ENCODE measurements at regions not wholly inside any gene's neighbourhood (a gene's known extent, or its start where the extent isn't known, plus 50 kb on each side); places are given as distances from the start of the nearest gene placed in this dataset.

DNA sequence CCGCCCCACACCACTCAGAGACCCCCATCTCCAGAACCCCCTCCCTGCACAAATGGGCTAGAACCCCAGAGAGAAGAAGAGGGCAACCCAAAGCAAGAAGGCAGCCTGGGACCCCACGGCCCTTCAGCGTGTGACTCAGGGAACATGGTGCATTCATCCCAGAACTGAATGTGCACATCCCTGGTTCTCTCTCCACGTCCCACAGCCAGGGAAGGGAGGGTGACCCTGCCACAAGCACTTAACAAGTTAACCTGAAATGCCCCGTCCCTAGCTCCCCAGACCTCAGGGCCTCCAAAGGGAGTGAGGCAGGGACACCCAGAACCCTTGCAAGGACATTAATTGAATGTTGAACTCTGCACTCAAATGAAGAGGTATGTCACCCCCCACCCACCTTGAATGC, 202.5 kb upstream of the TNRC6C start:
- DNase-seq = no peak

- DNase-seq = no peak
These were observed 201.5 kb upstream of the TNRC6C start for GRCh38 chr17:77756846-77757560.

GRCh38 chr17:77757561-77757898, 201.0 kb upstream of the TNRC6C start:
- DNase-seq = no peak

- no peak for DNase-seq
These were observed 195.5 kb upstream of the TNRC6C start for GRCh38 chr17:77763023-77763422.

- no peak for DNase-seq
These were observed 194.9 kb upstream of the TNRC6C start for GRCh38 chr17:77763575-77763974.

GRCh38 chr17:77765292-77765691, 193.2 kb upstream of the TNRC6C start:
- DNase-seq = no peak

DNA sequence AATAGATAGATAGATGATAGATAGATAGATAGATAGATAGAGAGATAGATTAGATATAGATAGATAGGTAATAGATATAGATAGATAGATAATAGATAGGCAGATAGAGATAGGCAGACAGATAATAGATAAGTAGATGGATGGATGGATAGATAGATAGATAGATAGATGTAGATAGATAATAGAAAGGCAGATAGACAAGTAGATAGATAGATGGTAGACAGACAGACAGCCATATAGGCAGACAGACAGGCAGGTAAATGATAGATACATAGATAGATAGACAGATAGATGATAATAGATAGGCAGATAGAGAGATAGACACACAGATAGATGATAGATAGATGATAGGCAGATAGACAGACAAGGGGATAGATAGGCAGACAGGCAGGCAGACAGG, 191.4 kb upstream of the TNRC6C start:
- DNase-seq = no peak

DNA sequence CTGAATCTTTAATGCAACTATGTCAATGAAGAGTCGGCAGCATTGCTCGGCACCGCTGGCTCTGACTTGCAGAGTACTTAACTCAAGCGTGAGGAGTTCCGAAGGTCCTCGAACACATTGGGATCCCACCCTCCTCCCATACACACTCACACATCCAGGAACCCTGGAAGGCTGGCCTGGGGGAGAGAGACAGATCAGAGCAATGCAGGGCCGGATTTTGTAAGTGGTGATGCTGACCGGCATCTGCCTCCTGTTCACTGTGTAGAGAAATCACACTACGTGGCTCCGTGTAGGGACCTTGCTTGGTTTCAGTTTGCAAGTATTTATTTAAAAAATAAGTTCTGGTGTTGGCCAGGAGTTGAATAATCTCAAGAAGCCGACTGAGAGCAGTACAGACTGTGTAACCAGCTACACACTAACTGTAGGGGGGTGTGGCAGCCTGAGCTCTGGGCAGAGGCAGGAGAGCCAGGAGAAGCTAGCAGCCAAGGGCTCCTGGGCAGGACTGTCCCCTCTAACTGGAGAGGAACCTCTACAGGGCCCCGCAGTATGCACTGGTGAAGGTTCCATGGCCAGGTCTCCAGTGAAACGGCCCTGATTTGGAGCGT, 190.2 kb upstream of the TNRC6C start:
- no peak for DNase-seq

DNA sequence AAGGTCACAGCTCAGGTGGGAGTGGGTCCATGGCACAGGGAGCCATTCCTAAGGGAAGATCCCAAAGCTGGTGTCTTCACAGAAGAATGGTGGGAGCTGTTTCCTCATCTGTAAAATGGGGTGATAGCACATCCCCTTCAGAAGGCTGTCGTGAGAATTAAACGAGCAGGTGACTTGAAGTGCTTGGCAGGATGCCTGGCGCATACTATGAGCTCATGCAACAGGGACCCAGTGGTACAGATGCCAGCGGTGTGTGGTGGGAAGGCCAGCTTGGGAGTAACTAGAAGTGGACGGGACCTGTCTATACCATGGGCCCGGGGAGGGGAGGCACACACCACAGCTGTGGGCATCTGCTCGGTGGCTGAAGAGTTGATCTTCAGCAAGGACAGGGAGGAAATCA, 189.3 kb upstream of the TNRC6C start:
- no peak for DNase-seq

GRCh38 chr17:77769762-77770161, 188.7 kb upstream of the TNRC6C start:
- no peak for DNase-seq

- no peak for DNase-seq
These were observed 188.0 kb upstream of the TNRC6C start for GRCh38 chr17:77770331-77771105.

DNA sequence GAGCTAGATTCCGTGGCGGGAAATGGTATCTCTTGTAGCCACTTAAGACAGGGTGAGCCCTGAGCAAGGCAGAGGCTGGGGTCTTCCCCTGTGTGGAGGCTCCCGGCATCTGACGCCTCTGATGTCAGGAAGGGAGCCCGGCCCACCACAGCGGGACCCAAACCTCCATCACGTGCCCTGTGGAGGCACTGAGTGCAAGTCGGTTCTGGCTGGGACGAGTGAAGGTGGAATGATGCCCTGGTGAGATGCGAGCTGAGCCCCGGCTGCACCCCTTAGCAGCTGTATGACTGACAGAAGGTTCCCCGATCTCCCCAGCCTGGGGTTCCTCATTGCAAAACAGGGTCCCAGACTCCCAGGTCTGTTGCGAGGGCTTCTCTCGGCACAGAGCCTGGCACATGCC, 187.4 kb upstream of the TNRC6C start:
- DNase-seq = no peak

GRCh38 chr17:77771587-77771986, 186.9 kb upstream of the TNRC6C start:
- DNase-seq = no peak

DNA sequence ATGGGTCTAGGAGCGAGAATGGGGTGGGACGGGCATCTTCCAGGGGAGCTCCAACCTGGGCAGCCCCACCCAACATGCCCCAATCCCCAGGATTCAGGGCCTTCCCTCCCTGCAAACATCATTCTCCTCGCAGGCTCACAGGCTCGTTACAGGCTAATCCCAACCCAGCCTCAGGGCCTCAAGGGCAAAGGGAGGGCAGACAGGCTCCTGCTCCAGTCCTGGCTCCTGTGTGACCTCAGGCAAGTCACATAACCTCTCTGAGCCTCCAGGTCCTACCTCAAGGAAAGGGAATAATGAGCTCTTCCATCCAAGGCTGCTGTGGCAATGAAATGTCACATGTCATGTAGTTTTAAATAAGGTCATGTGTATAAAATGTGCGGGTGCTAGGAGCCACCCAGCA, 186.5 kb upstream of the TNRC6C start:
- no peak for DNase-seq

DNA sequence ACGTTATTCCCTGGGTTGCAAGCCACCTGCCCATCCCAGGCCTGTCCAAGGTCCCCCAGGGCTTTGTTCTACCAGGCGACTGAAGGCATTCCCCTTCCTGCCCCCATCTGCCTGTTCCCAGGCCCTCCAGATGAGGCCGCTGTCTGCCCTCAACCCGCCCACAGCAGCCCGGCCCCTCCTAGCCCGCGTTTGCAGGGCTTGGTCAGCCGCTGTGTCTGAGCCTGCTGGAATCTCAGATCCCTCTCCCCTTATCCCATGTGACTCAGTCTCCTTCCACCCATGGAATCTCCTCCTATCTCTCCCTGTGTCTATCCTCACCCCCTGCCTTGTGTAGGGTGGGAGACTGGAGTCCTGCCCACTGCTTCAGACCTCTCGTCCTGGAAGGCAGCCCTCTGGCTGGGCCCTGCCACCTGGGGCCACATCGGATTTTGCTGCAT, 186.0 kb upstream of the TNRC6C start:
- peak; percentile 80 for DNase-seq

- DNase-seq = no peak
These were observed 185.6 kb upstream of the TNRC6C start for GRCh38 chr17:77772899-77773358.

DNA sequence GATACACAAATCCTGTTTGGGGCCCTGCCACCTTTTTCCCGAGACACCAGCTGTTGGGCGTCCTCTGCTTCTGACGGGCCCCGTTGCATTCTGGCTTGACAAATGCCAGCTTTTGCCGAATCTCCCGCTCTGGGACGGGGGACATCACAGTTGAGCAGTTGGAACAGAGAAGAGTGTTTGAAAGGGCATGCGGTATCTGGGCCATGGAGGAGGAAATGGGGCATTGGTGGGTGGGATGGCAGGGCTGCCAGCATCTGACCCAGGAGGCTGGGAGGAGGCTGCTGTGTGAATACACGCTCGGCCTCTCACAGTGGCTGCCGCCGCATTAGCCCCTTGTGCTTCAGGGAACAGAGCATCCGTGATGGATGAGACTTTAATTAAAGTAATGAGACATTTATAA, 184.3 kb upstream of the TNRC6C start:
- DNase-seq = no peak

DNA sequence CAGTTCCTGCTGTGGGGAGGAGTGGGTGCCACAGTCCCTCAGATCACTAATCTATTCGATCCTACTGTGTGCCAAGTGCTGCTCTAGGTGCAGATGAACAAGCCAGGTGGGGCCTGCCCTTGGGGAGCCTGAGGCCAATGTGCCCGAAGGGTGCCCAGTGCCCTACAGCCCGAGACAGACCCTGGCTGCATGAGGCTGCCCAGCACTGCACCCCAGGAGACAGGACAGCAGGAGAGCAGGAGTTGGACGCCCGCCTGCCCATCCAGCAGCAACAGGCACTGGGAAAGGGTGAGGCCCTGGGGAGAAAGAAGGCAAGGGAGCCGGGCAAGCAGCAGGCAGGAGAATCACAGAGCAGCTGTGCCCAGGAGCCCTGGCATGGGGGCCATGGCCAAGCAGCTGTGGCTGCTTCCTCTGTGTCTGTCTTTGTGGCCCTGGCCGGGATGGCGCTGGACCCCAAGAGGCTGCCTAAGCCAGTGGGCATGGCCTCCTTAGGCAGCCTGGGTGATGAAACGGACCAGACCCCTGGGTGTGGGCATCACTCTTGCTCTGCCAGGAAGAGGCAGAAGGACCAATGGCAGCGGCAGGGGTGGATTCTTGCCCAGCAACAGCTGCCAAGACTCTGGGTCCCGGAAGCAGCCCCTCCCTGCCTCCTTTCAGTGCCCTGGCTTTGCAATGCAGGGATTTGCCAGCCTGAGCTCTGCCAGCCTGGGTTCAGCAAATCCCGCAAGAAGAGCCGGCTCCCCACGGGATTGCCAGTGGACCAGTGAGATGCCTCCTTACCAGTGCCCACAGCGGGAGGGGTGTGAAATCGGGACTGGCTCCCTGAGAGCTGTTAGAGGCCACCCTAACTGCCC, 179.6 kb upstream of the TNRC6C start:
- no peak for DNase-seq

DNA sequence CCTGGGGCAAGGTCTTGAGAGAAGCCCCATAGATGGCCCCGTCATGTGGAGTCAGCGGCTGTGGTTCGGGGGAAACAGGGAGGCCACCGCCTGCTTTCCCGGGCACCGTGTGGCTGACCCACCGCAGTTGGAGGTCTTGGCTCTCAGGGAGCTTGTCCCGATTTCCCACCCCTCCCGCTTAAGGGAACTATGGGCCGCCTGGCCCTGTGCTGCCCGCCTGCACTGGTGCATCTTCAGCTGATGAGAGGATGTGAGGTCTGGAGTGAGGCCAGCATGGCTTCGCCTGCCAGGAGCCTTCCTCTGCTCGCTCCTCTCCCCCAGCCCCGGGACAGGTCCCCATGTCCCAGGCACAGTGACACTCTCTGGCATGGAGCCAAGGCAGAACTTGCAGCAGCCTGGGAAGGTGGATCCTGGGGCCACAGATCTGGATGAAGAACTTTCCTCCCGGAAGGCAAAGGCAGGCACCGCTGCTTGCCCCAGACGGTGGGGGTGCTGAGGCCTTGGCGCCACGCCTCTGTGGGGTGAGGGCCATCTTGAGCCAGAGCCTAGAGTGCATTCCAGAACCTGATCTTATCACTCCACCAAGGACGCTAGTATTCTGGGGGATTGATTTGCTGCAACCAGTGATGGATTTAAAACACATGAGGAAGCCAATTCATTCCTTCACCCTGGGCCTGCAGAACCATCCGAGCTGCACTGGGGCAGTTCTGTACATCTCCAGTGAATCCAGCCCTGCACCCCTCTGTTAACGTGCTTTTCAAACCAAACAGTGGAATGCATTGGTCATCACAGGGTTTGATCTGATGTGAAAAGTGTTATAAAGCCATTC, 178.6 kb upstream of the TNRC6C start:
- no peak for DNase-seq

- DNase-seq = no peak
These were observed 177.0 kb upstream of the TNRC6C start for GRCh38 chr17:77781536-77781935.

- no peak for DNase-seq
These were observed 176.3 kb upstream of the TNRC6C start for GRCh38 chr17:77782201-77782600.

DNA sequence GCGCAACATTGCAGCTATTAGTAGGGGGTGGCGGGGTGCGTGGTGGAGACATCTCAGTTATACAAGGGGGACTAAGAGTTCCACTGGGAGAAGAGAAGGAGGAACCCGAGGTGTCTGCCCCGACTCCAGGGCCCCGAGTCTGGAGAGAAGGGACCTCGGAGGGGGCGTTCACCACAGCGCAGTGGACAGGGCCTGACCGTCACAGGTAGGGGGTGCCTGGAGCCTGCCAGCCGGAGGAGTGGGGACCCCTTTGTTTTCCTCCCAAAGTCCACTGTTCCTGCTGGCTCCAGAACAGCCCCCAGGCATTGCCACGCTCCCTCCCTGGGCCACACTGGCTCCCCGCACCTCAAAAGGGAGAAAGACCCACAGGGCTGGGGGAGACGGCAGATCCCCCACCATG, 175.9 kb upstream of the TNRC6C start:
- no peak for DNase-seq
